SJCRH30 (cell line): ENCODE measurements at regions not wholly inside any gene's neighbourhood (a gene's known extent, or its start where the extent isn't known, plus 50 kb on each side); places are given as distances from the start of the nearest gene placed in this dataset.
A peak's percentile ranks its signal among the peaks of the same experiment; 100 is the strongest.
"Not testable (repeated sequence)": the region's sequence is repeated elsewhere in the genome, so short reads cannot be mapped to it uniquely, and the experiment has no call there.

ENCODE experiments used
- DNase-seq, 2 experiments: peaks; one replicate each; pipeline ENCODE4 v3.0.0-alpha.2; 2015 to 2020
- H3K27ac ChIP-seq: fragments of 250-450 bp; sonication (Bioruptor Pico); 2 replicates; pipeline ENCODE4 v1.5.1; 2020; ENCODE audit warnings: mild to moderate bottlenecking, moderate library complexity
- H3K27me3 ChIP-seq: fragments of 250-450 bp; sonication (Bioruptor Pico); 2 replicates; pipeline ENCODE4 v1.5.1; 2020; ENCODE audit warnings: mild to moderate bottlenecking, moderate library complexity
- H3K36me3 ChIP-seq: fragments of 250-450 bp; sonication (Bioruptor Pico); 2 replicates; pipeline ENCODE4 v1.5.1; 2020; ENCODE audit warnings: mild to moderate bottlenecking, moderate library complexity
- H3K4me1 ChIP-seq: fragments of 250-450 bp; sonication (Bioruptor Pico); 2 replicates; pipeline ENCODE4 v1.5.1; 2020; ENCODE audit warnings: mild to moderate bottlenecking, moderate library complexity
- H3K4me3 ChIP-seq: fragments of 250-450 bp; sonication (Bioruptor Pico); 2 replicates; pipeline ENCODE4 v1.5.1; 2020; ENCODE audit warnings: mild to moderate bottlenecking, moderate library complexity
- H3K9me3 ChIP-seq: fragments of 250-450 bp; sonication (Bioruptor Pico); replicated peaks from 2 replicates; pipeline ENCODE4 v1.5.1; 2020; ENCODE audit warnings: mild to moderate bottlenecking, moderate library complexity

DNA sequence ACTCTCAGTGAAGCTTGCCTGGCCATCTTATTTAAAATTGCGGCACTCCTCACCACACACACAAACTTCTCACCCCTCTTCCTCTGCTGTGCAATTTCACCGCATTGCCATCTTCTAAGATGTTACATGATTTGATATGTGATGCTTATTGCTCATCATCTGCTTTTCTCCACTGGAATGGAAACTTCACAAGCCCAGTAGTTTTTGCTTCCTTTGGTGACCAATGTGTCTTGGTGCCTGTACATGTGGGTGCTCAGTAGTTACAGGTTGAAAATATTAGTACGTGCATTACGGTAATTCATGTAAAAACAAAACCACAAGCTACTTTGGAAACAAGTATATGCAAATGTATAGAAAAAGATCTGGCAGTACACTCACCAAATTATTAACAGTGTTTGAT, 99.2 kb downstream of the SPDYE17 start:
- not testable (repeated sequence) for H3K4me3 ChIP-seq, H3K4me1 ChIP-seq, H3K9me3 ChIP-seq, DNase-seq, H3K36me3 ChIP-seq, H3K27me3 ChIP-seq, H3K27ac ChIP-seq

DNA sequence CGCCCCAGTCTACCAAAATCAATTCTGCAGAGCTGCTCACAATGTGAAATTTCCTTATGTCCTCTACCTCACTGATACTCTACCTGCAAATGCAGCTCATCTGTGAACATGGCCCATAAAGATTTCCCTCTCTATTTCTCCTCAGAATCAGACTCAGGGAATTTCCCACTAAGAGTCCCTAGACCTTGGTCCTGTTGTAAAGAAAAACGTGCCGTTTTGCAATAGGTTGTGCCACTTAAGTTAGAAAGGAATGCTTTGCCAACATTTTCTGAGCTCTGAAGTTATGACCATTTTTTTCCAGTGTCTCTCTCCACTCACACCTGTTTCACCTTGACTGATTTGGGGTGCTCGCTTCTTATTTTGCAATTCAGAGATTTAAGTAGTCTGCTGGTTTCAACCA, 100.7 kb downstream of the SPDYE17 start:
- not testable (repeated sequence) for H3K4me3 ChIP-seq, H3K4me1 ChIP-seq, DNase-seq, H3K27me3 ChIP-seq, H3K9me3 ChIP-seq, H3K36me3 ChIP-seq, H3K27ac ChIP-seq

DNA sequence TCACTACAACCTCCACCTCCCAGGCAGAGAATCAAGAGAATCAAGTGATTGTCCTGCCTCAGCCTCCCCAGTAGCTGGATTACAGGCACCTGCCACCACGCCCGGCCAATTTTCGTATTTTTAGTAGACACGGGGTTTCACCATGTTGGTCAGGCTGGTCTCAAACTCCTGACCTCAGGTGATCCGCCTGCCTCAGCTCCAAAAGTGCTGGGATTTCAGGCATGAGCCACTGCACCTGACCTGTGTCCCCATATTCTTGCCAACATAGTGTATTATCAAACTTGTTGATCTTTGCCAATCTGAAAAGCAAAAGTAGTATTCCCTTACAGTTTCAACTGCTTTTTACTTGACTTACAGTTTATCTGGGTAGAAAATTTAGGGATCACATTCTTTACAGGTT, 101.7 kb downstream of the SPDYE17 start:
- not testable (repeated sequence) for H3K27ac ChIP-seq, H3K4me3 ChIP-seq, DNase-seq, H3K36me3 ChIP-seq, H3K4me1 ChIP-seq, H3K27me3 ChIP-seq, H3K9me3 ChIP-seq

DNA sequence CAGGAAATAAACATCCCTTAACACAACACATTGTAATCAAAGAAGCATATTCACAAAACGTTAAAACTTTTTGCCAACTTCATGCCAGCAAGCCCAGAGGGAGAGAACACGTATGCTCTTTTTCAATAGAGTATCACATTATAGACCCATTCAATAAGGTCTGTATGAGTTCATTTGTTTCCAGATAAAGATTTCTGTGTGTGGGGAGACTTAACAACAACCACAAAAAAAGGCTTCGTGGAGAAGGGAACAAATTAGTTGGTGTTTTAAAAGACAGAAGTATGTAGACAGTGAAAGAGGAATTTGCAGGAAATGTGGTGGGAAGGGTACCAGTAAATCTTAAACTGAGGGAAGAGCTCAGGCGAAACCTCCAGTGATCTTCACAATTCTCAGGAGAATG, 103.4 kb downstream of the SPDYE17 start:
- H3K9me3 ChIP-seq: not testable (repeated sequence)

DNA sequence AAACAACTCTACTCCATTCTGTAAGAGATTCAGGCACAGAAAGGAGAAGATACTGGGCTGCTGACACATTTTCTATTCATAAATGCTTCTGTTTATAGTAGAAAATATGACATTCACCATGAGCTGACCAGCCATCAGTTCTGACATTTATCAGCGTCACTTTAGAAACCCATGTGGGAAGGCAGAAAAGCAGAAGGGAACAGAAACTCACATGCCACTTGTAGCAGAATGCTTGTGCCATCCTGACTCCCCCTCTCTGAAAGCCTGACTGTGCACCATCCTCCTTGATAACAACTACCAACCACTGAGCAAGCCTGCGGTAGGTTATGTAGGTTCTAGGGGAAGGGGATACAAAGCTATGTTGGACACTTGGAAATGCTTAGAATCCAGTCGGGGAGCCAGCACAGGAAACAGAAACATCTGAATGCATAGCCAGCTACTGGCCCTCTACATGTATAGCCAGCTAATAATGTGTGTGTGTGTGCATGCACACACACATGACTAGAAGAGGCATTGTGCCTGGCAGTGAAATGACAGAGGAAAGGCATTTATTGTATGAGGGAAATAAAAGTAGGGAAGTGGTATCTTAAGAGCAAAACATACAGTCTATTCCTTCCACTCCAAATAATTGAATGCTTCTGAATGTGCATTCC, 104.3 kb downstream of the SPDYE17 start:
- H3K27ac ChIP-seq, H3K9me3 ChIP-seq, DNase-seq, H3K27me3 ChIP-seq, H3K4me1 ChIP-seq, H3K36me3 ChIP-seq, H3K4me3 ChIP-seq: not testable (repeated sequence)

More for the DNA sequence above, 103.4 kb downstream of the SPDYE17 start:
- not testable (repeated sequence) for H3K4me3 ChIP-seq, H3K27me3 ChIP-seq, H3K36me3 ChIP-seq, H3K27ac ChIP-seq, H3K4me1 ChIP-seq, DNase-seq

DNA sequence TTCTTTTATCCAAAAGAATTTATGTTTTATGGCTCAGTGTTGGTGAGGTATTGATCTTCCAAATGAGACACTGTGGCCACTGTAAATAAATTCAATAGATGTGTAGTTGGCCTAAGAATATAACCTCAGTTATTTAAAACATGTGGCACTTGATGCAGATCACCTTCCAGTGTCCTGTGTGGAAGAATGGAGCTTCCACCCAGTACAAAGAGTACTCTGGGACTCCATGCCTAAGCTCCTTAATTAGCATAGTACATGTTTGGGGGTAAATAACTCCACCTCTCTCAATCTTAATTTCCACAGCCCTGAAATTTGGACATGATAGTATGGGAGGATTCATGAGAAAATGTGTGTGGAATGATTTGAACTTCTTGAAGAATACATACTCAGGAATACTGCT, 105.7 kb downstream of the SPDYE17 start:
- H3K27ac ChIP-seq, H3K9me3 ChIP-seq, H3K4me3 ChIP-seq, H3K36me3 ChIP-seq, H3K27me3 ChIP-seq, DNase-seq, H3K4me1 ChIP-seq: not testable (repeated sequence)

DNA sequence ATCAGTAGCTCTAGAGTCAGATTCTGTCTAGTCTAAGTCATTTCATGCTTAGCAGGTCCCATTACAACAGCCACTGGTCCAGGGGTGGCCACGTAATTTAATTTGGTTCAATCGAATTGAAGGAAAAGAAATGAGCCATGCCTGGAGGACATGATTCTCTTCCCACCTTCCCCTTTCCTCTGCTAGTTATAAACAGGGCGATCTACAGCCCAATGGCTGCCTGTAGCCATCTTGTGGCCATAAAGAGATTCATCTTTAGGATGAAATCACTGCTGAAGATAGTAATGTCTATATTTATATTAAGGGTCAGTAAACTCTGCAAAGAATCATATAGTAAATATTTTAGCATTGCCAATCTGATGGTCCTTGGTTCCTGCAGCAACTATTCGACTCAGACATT, 107.4 kb downstream of the SPDYE17 start:
- H3K4me3 ChIP-seq, H3K27ac ChIP-seq, DNase-seq, H3K4me1 ChIP-seq, H3K27me3 ChIP-seq, H3K36me3 ChIP-seq, H3K9me3 ChIP-seq: not testable (repeated sequence)

DNA sequence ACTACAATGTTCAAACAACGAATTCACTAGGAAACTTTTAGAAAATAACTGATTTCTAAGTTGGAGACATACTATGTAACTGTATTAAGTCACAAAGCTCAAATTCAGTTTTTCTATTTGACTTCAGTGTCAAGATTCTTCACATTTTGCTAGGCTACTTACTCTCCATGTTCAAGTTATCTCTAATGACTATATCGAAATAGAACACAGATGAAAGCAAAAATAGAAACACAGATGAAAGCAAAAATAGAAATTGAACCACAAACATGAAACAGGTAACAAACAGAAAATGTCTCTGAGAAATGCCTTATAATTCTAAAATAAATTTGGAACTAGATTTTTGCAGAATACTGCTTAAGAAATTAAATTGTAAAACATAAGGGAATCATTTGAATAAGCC, 113.5 kb downstream of the SPDYE17 start:
- DNase-seq, H3K27me3 ChIP-seq, H3K4me3 ChIP-seq: not testable (repeated sequence)

DNA sequence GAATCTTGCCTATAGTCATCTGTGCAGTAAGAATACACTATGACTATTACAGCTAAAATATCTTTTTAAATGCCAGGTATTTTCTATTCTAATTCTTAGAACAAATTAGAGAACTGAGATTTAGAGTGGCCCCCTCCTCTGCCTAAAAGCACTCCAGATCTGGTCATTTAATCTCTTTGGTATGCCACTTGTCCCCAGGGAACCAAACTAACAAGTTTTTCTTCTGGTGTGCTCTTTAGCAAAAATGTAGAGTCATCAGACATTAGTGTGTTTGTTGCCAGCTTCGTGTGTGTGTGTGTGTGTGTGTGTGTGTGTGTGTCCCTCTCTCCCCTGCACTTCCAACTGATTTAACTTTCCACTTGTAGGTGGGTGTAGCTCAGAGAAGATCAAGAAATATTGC, 117.8 kb downstream of the SPDYE17 start:
- not testable (repeated sequence) for H3K27ac ChIP-seq, H3K27me3 ChIP-seq, H3K4me1 ChIP-seq, H3K4me3 ChIP-seq, DNase-seq, H3K9me3 ChIP-seq, H3K36me3 ChIP-seq

More for the DNA sequence above, 113.5 kb downstream of the SPDYE17 start:
- not testable (repeated sequence) for H3K9me3 ChIP-seq, H3K36me3 ChIP-seq, H3K4me1 ChIP-seq, H3K27ac ChIP-seq

DNA sequence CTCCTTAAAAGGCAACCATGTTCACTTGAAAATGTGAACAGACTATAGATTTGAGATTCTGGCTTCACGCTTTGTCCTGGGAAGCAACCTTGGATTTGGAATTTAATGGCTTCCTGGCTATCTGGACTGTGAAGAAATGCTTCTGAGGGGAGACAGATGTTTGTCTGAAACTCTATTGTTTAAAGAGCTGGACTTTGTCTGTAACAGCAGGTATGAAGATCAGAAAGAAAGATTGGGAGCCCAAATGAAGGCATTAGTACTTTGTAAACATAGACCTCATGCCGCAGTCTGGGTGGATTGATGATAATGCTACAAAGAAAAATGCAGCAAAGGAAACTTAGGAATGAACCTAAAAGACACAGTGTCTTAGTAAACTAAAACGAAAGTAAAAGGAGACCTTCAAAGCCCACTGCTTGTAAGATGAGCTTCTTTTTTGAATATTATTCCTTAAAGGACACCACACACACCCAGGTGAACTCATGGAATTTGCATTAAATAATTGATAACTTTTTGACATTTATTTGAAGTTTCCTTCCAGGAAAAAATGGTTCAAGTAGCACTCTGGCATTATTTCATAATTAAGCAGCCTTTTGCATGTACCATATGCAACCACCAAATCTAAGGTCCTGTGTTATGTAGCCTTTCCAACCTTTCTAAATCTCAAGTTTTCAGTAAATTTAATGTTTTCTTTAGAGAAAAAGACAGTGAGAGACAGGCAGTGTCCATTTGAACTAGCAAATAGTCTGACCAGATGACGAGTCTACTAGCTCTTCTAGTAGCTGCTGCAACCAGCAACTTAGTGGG, 119.9 kb downstream of the SPDYE17 start:
- DNase-seq, H3K4me1 ChIP-seq: not testable (repeated sequence)

DNA sequence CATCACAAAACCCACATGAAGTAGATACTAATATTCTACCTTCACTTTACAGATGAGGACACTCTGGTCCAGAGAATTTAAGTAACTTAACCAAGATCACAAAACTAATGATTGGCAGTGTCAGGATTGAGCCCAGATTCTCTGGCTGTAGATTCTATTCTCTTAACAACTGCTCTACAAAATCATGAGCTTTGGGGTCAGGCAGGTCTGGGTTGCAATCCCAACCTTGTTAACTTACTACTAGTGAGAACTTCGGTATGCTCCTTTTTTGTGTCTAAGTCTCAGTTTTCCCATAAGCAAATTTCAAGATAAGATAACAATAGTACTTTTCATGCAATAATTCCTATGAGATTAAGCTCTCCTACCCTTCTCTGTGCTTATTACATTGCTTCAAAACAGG, 127.5 kb downstream of the SPDYE17 start:
- not testable (repeated sequence) for H3K27me3 ChIP-seq, H3K36me3 ChIP-seq, H3K9me3 ChIP-seq, H3K4me3 ChIP-seq, H3K4me1 ChIP-seq, DNase-seq, H3K27ac ChIP-seq

More for the DNA sequence above, 119.9 kb downstream of the SPDYE17 start:
- peak overlapping the region; percentile 27 for H3K4me3 ChIP-seq
- not testable (repeated sequence) for H3K27me3 ChIP-seq, H3K36me3 ChIP-seq, H3K9me3 ChIP-seq, H3K27ac ChIP-seq

DNA sequence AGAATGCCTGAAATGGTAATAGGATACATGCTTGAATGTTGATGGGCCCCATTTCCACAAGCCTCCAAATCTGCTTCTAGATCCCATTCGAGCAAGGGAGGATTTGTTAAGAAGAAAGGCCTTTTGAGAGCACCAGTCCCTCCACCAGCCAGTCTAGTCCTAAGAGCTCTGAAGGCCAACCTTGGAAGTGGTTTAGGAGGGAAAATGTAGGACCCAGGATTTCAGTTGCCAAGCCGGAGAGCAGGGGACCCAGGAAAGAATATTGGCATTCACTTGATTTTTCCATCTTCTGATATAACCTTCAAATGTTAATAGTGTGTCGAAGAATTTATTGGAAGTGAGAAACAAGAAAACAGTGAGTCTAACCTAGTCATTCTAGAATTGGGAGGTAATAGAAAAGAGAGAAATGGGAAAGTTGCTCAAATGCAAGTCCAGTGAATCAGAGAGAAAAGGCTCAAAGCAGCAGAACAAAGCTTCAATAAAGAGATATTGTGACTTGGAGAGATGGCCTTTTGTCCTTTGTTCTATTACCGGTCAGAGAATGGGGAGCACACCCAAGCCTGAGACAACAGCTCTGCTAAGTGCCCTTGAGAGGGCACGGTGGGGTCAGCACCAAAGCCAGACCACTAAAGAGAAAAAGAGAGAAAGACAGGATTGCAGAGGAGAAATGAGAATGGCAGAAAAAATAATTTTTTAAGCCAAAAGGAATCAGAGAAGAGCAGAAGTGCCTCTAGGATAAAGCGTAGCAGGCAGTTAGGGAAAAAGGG, 130.0 kb downstream of the SPDYE17 start:
- H3K27me3 ChIP-seq, H3K4me1 ChIP-seq, DNase-seq, H3K36me3 ChIP-seq, H3K9me3 ChIP-seq, H3K4me3 ChIP-seq, H3K27ac ChIP-seq: not testable (repeated sequence)

DNA sequence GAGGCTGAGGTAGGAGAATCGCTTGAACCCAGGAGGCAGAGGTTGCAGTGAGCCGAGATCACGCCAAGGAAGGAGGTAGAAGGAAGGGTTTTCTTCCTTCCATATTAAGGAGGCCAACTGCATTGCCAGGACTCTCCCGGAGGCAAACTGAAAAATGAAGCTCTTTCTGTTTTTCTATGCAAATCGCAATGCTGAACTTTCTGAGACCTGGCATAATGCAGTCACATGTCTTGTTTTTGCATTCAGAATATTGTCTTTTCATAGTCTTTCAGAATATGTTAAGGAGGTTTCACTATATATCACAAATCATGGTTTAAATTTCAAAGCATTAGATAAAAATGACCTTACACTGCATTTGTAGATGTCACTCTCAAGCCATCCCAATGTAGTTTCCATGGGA, 133.4 kb downstream of the SPDYE17 start:
- not testable (repeated sequence) for H3K9me3 ChIP-seq, DNase-seq, H3K27me3 ChIP-seq, H3K4me3 ChIP-seq, H3K36me3 ChIP-seq, H3K27ac ChIP-seq, H3K4me1 ChIP-seq

DNA sequence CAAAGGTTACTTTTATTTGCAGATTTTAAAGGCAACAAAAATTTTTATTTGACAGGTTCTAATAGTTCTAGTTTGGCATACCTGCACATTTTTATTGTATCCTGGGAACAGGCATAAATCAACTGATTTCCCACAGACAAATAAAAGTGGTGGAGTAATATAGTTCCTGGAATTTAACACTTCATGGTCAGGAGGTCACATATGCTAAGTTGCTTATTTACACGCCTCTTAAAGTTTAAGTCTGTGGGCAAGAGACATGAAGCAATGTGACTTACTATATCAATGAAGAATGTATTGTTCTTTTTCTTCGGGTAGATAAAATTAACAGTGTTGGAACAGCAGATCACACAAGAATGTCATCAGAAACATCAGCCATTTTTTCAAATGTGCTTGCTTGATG, 135.2 kb downstream of the SPDYE17 start:
- not testable (repeated sequence) for H3K36me3 ChIP-seq, DNase-seq, H3K27ac ChIP-seq, H3K4me1 ChIP-seq, H3K27me3 ChIP-seq, H3K4me3 ChIP-seq, H3K9me3 ChIP-seq

DNA sequence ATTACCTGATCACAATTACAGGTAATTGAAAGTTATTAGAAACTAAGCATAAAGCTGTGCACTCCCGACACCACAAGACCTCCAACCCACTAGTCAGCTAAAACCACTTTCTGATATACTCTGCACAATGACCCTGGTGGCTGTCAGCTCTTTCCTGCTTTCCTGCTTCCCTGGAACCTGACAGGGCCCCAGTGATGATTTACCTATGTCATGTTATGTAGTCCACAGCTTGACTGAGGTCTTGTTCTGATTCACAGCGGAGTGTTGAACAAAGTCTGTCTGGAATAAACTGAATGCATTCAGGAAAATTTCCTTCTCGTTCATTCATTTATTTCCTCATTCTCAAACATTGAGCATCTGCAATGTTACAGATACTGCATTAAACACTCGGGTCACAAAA, 136.5 kb downstream of the SPDYE17 start:
- not testable (repeated sequence) for H3K4me1 ChIP-seq, H3K4me3 ChIP-seq, H3K36me3 ChIP-seq, H3K9me3 ChIP-seq, DNase-seq, H3K27ac ChIP-seq, H3K27me3 ChIP-seq
